ENCODE measurements at regions not wholly inside any gene's neighbourhood (a gene's known extent, or its start where the extent isn't known, plus 50 kb on each side); places are given as distances from the start of the nearest gene placed in this dataset.

DNA sequence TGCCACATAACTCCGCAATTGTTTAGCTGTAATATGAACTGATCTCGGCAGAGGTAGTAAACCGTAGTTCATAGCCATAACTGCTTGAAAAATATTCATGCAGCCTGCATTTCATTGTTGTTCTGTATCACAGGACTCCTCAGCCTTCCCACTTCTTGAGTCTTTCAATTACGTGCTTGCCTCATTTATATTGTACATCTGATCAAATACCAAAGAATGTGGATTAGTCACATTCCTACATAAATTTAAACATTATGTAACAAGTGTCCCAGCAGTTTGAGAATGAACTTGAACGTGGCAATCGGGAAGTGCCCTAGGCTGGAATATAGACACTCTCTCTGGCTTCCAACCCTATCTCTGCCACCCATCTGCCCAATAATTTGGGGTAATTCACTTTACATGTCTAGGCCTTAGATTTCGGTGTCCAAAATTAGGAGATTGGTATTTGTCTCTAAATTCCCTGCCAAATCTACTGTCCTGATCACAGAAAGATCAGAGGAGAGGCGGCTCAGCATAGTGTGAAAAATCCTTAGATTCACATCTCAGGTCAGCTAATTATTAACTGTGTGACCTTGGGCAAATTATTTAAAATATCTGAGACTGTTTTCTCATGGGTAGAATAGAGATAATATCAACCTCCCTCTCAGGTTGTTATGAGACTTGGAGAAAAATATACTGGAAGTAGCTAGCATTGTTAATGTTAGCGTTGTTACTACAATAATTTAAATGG, 215.1 kb upstream of the RFX3 start:
- TF ChIP-seq, protein P1, sequence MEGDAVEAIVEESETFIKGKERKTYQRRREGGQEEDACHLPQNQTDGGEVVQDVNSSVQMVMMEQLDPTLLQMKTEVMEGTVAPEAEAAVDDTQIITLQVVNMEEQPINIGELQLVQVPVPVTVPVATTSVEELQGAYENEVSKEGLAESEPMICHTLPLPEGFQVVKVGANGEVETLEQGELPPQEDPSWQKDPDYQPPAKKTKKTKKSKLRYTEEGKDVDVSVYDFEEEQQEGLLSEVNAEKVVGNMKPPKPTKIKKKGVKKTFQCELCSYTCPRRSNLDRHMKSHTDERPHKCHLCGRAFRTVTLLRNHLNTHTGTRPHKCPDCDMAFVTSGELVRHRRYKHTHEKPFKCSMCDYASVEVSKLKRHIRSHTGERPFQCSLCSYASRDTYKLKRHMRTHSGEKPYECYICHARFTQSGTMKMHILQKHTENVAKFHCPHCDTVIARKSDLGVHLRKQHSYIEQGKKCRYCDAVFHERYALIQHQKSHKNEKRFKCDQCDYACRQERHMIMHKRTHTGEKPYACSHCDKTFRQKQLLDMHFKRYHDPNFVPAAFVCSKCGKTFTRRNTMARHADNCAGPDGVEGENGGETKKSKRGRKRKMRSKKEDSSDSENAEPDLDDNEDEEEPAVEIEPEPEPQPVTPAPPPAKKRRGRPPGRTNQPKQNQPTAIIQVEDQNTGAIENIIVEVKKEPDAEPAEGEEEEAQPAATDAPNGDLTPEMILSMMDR (IDR thresholded peaks at IDR 0.05), result no peak
- TF ChIP-seq POLR2A (IDR thresholded peaks at IDR 0.05), result no peak

All from breast epithelium (tissue), 3 donors.